T-helper 1 cell (primary cell): ENCODE measurements at regions not wholly inside any gene's neighbourhood (a gene's known extent, or its start where the extent isn't known, plus 50 kb on each side); places are given as distances from the start of the nearest gene placed in this dataset.
"Not testable (repeated sequence)": the region's sequence is repeated elsewhere in the genome, so short reads cannot be mapped to it uniquely, and the experiment has no call there.

Experiments used
- DNase-seq, 5 donors: peaks; one replicate each; pipeline ENCODE4 v3.0.0-alpha.2; 2012 to 2020

DNA sequence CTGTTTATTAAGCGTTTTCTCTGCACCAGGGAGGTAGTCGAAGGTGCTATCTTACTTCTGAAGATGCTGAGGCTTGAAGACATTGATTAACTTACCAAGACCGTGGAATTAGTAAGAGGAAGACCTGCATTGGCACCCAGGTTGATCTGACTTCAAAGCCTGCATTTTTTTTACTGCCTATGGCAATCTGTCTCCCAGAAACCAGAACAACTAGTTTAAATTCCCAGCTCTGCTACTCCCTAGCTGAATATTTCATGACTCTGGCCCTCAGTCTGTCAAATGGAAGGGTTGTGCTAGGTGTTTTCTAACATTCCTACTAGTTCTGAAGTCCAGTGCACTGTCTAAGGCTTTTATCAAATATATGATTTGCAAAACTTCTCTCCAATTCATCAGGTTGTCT lies 52.0 kb upstream of the GRAMD1B start:
- no peak for DNase-seq

DNA sequence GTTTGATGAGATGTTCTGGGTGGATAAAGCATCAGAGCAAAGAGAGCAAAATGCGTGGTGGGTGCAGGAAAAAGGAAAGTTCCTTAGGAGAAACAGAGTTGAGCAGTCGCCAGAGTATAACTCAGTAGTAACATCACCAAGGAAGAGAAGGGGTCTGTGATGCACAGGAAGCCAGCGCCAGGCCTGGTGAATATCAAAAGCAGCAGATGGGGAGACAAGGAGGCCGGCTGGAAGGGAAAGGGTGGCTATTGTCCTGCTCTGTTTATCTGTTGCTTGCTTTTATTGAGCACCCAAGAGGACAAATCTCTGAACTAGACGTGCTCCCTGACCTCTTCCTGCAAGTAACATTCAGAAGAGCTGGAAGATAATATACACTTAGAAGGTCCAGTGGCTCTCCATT lies 52.7 kb upstream of the GRAMD1B start:
- DNase-seq: no peak

DNA sequence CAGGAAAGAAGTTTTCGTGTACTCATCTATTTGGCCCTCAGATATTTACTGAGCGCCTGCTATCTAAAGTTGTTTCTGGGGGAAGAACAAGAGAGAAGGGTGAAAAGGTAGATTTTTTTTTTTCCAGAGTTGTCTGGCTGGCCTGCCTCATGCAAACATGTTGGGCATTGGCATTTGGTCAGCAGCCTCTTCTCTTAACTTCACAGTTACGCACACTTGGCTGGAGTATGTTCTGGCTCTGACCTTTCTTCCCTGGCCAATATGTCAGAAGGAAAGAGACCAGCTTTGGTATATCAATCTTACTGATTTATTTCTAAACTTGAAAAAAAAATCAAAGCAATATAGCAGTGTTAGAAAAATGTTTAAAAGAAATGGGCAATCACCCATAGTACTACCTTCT lies 54.2 kb upstream of the GRAMD1B start:
- DNase-seq: no peak

DNA sequence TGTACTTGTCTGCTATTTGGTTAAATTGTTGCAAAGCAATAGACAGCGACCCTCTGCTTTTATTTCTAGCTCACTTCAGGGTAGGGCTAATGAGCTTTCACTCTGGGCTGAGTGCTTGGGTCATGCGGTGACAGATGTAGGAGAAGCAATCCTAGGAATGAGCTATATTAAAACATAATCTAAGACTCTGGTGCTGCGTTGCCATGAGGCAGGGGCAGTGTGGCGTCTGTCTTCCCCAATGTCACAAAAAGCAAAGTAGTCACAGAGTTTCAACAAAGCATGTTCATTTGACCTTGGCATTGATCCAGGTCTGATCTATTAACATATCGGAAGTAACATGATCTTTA lies 55.5 kb upstream of the GRAMD1B start:
- no peak for DNase-seq

DNA sequence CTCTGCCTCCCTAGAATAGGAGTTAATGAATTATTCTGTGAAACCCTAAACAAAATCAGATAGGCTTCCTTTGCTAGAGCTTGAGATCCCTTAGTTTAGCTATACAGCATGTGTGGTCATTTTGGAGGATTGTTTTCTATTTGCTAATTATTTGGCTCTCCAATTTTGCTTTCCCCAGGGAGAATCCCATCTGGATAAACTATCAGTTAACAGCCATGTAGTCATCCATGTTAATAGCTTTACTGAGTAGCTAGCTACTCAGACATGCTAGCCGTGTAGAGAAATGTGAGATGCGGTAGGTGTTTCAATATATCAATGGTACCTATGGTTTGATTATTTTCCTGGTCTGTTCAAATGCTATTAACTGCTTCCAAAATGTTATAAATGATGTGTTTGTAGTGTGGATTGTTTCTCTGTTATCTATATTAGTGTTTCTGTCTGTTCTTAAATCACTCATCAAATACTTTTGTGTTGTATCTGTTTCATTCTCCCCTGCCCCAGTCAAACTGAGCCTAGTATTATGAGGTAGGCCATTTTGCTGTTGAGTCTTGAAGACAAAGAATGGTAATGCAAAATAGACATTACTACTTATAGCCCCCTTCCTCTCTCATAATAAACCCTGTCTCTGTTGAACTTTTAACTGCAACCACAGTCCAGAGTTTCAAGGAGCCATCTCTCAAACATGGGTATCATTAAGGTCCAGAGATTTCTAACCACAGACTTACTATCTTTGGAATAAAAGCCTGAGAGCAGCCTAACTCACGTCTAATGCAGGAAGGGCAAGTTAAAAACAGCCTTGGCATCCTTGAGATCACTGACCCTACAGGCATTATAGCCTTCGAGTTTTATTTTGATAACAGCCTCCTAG lies 56.1 kb upstream of the GRAMD1B start:
- no peak for DNase-seq

DNA sequence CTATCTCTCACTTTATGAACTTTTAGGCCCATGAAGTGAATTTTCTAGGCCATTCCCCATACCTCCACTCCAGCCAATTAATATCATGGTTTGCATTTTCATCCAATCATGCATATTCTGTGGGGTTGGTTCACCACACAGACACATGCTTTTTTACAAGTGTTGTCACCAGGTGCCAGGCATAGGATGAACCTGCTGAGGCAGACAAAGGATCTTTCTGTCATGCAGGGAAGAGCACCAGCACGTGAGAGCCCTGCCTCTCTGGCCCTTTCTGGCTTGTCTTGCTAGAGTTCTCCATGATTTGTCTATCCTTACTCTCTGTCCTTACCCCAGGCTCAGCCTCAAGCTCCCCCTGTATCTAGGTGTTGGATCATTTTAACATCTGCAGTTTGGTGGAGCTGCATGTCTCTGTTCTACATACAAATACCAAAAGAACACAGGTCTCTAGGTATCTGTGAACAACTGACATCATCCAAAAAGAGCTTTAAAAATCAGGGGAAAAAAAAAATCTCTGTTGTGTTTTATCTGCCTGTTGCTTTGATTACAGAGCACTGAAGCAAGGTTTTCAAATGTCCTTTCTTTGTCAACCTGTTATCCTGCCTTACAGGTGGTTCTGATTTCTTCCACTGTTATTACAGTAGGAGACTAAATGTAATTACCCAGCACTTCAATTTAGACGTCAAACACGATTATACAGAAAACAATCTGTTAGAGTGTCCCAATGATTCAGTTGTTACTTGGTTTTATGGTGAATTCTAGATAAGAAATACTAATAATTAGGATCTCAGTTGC lies 58.4 kb upstream of the GRAMD1B start:
- DNase-seq: no peak

DNA sequence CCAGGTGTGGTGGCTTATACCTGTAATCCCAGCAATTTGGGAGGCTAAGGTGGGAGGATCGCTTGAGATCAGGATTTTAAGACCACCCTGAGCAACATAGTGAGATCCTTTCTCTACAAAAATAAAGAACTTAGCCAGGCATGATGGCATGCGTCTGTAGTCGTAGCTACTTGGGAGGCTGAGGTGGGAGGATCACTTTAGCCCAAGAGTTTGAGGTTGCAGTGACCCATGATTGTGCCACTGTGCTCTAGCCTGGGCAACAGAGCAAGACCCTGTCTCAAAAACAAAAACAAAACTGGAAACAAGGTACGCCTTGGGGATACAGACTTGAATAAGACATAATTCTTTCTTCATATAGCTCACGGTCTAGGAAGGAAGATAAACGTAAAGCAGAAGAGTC lies 63.1 kb upstream of the GRAMD1B start:
- DNase-seq: no peak

DNA sequence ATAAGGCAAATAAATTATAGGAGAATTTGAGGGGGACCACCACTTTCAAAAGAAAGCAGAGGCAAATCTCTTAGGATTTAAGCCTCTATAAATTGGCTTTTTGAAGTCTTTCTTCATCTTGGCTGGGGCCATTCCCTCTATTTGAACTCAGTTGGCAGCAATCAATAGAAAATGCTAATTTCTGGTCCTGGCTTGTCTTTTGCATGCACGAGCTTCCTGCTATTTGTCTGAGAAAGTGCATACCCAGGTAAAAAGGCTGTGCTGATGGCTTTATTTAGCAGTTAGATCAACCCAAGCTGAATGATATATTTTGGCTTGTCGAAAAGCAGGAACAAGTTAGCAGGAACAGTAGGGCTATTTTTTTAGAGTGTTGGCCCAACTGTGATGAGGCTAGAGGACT lies 64.1 kb upstream of the GRAMD1B start:
- no peak for DNase-seq

DNA sequence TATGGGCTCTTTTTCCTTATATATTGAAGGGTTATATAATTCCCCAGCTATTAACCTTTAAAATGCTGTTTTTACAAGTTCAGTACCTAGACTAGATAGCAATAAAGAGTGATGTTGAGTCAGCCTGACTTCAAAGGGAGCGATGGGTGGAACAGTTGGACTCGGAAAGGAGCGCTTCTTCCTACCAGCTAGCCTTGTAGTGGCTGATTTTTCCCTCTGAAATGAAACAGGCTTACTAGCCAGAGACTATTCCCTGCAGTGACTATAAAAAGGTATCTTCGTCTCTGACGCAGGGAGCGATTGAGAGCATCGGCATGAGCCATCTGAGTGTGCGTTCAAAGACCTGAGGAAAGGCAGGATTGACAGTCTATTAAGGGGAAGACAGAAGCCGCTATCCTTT lies 66.0 kb upstream of the GRAMD1B start:
- DNase-seq: no peak

DNA sequence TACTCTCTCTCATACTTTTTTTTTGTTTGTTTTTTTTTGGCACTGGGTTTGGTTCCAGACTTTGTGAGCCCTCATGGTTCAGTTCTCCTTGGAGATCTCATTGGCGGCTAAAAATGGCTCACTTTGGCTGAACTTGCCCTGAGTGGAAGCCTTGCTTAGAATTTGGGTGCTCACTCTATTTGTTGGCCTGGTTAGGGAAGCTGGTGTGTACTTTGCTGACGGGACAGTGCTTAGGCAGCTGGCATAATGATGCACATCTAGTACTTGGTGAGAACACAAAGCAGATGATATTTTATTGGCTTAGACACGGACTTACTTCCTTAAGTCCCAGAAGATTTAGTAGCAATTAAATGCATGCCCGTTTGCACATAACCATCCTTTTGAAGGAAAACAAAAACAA lies 66.5 kb upstream of the GRAMD1B start:
- DNase-seq: no peak

DNA sequence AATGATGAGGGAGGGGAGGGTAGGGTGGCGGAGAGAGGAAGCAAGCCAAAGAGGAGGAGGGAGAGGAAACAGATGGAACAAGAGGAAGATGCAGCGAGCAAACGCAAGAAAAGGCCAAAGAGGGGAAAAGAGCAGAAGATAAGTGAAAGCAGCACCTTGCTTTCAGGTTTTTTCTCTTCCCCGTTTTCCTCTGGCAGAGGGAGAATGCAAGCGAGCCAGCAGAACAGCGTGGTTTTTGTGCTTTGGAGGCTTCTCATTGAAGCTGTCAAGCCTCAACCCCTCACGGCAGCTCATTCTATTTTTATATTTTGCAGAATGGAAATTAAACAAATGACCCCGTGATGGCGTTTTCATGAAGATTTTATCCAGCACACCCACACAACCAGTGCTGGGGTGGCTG lies 67.1 kb upstream of the GRAMD1B start:
- DNase-seq: no peak

DNA sequence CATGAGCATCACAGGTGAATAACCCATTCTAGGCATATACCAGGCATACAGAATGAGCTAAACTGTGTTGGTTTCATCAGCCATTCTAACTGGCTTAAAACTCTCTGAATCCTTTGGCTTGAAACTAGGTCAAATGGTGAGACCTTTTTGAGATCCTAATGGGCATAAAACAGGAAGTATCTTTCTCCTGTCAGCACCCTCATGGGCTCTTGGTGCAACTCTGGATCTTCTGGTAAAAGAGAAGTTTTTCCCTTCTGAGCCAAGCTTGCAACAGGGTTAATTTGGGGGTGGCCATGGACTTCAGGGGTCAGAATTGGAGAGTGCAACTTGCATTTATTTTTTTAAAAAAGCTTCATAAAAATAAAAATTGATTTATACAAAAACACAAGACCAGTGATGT lies 67.9 kb upstream of the GRAMD1B start:
- no peak for DNase-seq

DNA sequence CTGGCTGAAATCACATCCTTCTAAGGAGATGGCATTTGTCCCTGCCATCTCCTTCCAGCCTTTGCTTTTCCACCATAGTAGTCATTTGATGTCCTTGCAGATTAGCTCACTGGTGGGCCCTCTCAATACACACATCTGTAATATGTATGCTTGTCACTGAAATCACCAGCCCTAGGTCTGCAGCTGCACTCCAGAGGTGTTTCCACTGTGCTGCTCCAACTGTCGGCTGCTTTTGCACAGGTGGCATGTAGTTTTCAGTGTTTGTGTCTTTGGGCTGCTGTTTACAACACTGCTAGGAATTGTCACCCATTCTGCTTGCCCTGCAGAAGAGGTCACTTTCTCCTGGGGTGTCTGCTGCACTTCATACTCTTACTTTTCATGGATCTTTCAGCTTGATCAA lies 69.0 kb upstream of the GRAMD1B start:
- DNase-seq: no peak

DNA sequence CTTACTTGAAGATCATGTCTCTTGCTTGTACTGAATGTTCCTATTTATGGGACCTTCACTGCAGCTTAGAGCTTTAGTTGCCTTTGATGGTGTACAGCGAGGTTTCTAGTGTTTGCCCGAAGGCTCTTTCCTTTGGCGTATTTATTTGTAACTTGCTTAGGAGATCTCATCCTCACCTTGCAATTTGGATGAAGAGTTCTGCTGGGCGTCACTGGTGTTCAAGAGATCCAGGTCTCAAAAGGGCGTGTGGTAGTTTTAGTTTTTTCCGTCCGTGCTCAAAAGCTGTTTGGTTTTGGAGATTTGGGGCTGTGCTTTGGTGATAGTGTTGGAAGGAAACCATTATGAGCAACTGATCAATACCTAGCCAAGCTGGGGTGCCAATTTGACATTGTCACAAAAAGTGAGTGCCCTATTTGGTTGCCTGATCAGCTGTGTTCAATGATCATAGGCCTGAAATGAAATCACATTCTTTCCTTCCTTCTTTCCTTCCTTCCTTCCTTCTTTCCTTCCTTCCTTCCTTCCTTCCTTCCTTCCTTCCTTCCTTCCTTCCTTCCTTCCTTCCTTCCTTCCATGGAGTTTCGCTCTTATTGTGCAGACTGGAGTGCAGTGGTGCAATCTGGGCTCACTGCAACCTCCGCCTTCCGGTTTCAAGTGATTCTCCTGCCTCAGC lies 69.7 kb upstream of the GRAMD1B start:
- DNase-seq: no peak

DNA sequence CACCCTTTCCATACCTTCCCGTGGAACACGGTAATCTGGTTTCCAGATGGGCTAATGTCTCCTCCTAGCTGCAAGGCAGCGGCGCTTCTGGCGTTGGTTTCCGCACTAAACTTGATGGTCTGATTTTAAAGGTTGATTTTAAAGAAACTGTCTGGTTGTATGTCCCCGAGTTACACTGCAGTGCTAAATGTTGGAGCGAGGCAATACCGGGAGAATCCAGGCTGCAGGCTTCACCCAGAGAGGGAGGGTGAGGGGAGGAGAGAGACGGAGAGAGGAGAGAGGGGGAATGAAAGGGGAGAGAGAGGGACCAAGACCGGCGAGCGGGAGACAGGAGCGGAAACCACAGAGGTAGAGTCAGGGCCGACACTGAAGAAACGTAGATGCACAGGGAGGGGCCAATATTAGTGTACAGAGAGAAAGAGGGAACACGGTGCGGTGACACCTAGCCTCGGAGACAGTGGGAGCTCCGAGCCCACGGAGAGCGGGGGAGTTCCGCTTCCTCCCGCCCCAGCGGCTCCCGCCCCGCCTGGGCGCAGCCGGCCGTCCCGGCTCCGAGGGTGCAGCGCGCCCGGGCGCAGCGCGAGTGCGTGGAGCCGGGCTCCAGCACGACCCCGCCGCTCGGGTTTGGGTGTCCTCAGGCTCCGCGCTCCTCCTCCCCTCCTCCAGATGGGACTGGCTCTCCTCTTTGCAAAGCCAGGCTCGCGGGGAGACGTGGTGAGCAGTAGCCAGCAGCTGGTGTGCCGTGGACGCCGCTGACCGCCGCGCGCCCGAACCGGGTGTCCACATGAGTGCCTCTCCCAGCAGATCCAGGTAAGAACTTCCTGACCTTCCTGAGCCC lies 71.9 kb upstream of the GRAMD1B start:
- peak in 2 of 5 donors; percentile 3 to 70 for DNase-seq

DNA sequence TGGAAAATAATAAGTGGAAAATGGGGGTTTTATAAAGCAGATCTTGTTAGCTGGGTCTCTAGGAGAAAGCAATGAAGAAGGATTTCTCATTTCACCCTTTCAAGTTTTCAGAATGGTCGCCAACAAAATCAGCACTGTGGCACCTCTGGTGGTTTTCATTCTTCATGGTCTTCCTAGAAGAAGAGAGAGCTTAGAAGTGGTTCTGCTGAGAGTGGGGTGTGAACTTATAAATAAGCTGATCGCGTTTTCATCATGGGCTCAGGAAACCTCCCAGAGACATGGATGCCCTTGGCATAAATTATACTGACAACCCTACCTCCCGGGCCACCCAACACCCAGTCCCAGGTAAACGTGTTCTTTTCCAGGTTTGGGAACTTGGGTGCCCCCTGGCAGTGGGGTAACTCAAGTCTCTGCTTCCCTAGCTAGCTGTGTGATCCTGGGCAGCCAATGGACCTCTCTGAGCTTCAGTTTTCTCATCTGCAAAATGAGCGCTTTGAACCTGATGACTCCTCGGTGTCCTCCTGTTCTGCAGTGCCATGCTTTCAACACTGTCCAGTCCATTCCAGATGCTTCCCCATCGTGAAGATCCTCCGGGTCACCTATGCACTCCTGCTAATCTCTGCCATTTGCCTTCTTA lies 72.6 kb upstream of the GRAMD1B start:
- DNase-seq: peak in 1 of 5 donors; percentile 24

DNA sequence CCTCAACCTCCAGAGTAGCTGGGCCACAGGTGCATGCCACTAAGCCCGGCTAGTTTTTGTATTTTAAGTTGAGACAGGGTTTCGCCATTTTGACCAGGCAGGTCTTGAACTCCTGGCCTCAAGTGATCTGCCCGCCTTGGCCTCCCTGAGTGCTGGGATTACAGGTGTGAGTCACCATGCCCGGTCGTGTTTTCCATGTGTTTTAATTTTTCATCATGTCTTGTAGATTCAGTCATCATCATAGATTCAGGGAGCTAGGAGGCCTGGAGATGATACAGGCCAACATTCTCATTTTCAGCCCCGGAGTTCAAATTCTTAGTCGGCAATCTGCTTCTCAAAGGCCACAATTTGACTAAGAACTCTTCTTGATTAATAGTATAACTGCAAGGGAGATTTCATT lies 73.5 kb upstream of the GRAMD1B start:
- no peak for DNase-seq

DNA sequence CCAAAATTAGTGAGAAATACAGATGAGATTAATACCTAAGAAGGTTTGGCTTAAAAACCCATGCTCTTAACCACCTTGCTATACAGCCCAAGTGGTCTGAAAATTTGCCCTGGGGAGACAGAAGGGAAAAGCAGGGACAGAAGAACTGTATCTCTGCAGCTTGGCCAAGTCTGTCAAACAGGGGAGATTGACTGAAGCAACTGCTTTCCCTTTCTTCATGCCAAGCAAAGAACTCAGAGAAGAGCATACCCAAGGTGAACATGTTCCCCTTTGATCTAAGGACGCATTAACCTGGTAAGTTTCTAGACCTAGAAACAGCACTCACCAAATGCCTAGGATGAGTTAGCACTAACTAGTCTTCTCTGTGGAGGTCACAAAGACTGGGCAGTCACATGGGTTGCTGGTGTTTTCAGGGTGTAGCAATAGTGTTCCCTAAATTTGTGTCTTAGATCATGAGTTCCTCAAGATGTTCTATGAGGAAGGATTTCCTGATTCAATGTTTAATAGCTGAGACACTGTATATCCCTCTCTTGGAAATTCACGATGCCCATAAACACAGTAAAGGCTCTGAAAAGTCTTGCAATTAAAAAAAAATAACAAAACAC lies 75.6 kb upstream of the GRAMD1B start:
- DNase-seq: no peak

DNA sequence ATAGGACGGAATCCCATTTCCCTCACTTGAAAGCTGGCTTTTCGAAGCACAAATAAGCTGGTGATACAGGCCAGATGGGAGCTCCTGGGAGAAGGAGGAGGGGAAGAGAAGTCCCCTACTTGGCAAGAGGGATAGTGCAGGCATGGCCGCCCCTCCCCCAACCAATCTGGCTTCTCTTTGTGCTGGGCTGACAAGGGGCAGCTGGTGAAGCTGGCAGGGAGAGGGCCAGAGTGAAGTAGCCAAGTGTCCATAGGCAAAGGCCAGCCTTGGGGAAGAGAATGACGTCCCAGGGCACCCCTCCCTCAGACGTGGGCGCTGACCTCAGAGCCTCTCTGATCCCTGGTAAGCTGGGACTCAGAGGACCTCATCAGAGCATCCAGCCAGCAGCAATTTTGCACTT lies 78.7 kb upstream of the GRAMD1B start:
- DNase-seq: no peak

DNA sequence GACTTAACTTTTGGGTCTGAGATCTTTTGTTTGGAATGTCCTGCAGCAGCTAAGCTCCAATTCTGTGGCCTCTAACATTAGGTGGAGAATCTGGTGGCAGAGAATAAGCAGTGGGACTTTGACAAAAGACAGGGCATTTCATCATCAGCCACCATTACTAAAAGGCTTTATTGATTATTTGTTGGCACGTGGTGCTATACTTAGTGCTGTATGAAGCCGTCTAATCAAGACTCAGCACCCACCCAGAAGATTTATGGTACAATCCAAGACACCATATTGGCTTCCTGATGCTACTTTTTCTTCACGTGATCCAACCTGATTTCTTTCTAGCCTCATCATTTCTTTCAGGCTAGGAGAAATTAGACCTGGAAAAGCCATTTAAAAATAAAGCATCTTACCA lies 80.7 kb upstream of the GRAMD1B start:
- DNase-seq: no peak

DNA sequence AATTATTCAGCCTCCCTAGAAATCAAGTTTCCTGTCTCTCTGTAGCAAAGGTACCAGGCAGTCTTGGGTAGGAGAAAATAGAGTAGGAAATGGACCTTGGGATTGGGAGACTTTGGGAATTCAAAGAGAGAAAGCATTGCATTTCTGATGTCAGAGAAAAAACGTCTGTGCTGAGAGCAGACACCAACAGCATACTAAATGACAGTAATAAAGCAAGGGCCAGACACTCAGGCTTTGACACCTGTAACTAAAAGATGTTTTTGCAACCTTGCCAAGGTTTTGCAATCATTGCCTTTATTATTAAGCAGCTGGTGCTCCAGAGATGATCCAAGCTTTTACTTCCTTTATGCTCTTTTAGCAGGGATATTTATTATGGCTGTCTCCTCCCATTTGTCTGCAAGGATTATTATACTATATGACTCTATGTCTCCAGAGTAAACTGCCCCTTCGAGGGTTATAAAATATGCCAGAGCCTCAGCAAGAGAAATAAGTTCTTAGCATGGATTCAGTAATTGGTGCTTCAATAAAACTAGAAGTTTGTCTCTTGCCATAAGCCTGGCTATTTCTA lies 85.2 kb upstream of the GRAMD1B start:
- DNase-seq: no peak

DNA sequence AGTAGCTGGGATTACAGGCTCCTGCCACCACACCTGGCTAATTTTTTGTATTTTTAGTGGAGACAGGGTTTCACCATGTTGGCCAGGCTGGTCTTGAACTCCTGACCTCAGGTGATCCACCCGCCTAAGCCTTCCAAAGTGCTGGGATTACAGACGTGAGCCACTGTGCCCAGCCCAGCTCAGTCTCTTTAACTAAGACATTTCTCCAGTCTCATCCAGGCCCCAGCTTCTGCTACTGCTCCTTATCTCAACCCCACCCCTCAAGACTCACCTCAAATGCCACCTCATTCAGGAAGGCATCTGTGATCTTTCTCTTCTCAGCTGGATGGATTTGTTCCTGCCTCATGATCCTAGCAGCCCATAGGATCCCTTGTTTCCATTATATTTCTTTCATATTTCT lies 85.9 kb upstream of the GRAMD1B start:
- not testable (repeated sequence) for DNase-seq
